Stimulated activated naive B cell treated with anti-CD40 and anti-IgM and Interleukin-4, amounts not matched to agents 10 μg/mL and 1 μg/mL and 100 μg/mL, for 72 hours (primary cell): ENCODE measurements at regions not wholly inside any gene's neighbourhood (a gene's known extent, or its start where the extent isn't known, plus 50 kb on each side); places are given as distances from the start of the nearest gene placed in this dataset.

Source experiments
- ATAC-seq, 2 donors: fragments of 150-1000 bp; cut with Tn5 transposase; replicated peaks; 2 replicates each; pipeline ENCODE4 v1.10.0; 2021; ENCODE audit warnings: moderate library complexity in 1 of 2
- DNase-seq: peaks from one replicate; pipeline ENCODE4 v3.0.0; 2021
- H3K27ac Mint-ChIP-seq: one replicate; pipeline ENCODE4 v1.8.0; 2022; ENCODE audit warnings: mild to moderate bottlenecking, mixed read lengths
- H3K27me3 Mint-ChIP-seq, 2 donors: one replicate each; pipeline ENCODE4 v1.8.0; 2022; ENCODE audit warnings: mixed read lengths in 2 of 2
- H3K36me3 Mint-ChIP-seq, 2 donors: one replicate each; pipeline ENCODE4 v1.8.0; 2022; ENCODE audit warnings: mixed read lengths in 2 of 2, mild to moderate bottlenecking in 1 of 2
- H3K4me1 Mint-ChIP-seq, 2 donors: one replicate each; pipeline ENCODE4 v1.8.0; 2022; ENCODE audit warnings: mixed read lengths in 2 of 2, mild to moderate bottlenecking in 1 of 2
- H3K4me3 Mint-ChIP-seq, 2 donors: one replicate each; pipeline ENCODE4 v1.8.0; 2022; ENCODE audit warnings: mild to moderate bottlenecking in 2 of 2, mixed read lengths in 2 of 2, moderate library complexity in 1 of 2
- H3K9me3 Mint-ChIP-seq, 2 donors: one replicate each; pipeline ENCODE4 v1.8.0; 2022; ENCODE audit warnings: mixed read lengths in 2 of 2, mild to moderate bottlenecking in 1 of 2

DNA sequence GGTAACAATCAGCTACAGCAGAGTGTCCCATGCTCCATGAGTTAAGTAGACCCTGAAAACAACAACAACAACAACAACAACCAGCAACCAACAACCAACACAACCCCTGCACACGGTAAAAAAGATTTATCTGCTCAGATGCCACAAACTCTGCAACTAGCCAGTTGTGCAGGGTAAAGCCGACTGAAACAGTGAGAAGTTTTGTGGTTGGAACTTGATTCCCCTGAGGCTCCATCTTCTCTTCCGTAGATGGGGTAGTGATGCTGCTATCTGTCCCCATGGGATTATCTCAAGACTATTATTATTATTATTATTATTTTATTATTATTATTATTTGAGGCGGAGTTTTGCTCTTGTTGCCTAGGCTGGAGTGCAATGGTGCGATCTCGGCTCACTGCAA is 50.6 kb upstream of the RAPGEF2 start:
- DNase-seq, result peak; percentile 45
- Mint-ChIP-seq H3K27me3 (peaks cover 34 to 44% of the 10 kb centered on the region in 2 donors), H3K36me3 (no peaks in the 10 kb centered on the region), H3K4me1 (peaks cover 13 to 19% of the 10 kb centered on the region in 2 donors), H3K27ac (no peak overlapping the region), H3K4me3 (peak overlapping the region; percentile 39 to 58), H3K9me3 (no peaks in the 10 kb centered on the region)
- peak; percentile 88 to 92 for ATAC-seq
